MCF 10A (cell line): ENCODE measurements at regions not wholly inside any gene's neighbourhood (a gene's known extent, or its start where the extent isn't known, plus 50 kb on each side); places are given as distances from the start of the nearest gene placed in this dataset.

ENCODE experiments used
- BruUV-seq: library from RNA; stranded (reverse); fragments of 400-500 nt; replicated peaks from 2 replicates; lab custom pipeline; 2021; lab: Mats Ljungman, UMichigan
- CTCF ChIA-PET: fragments of 300-600 bp; sonication (Branson Sonifier 250); formaldehyde crosslinking; extraction: SDS; loops from one replicate; lab custom pipeline; 2021; ENCODE audit warnings: antibody characterized with exemption, inconsistent platforms; lab: Yijun Ruan, JAX
- POLR2A ChIA-PET: fragments of 300-600, 350-650 bp; sonication (Branson Sonifier 250); formaldehyde crosslinking; extraction: SDS; loops from one replicate; lab custom pipeline; 2020; ENCODE audit warnings: antibody characterized with exemption, inconsistent platforms; lab: Yijun Ruan, JAX
- DNase-seq: peaks from one replicate; pipeline ENCODE4 v3.0.0-alpha.2; 2018; ENCODE audit not compliant: unreplicated experiment
- H3K27ac Mint-ChIP-seq: one replicate; pipeline ENCODE4 v1.8.0; 2022; ENCODE audit warnings: mild to moderate bottlenecking, low read depth, mixed read lengths; ENCODE audit not compliant: unreplicated experiment
- H3K27me3 Mint-ChIP-seq: one replicate; pipeline ENCODE4 v1.8.0; 2022; ENCODE audit warnings: mixed read lengths; ENCODE audit not compliant: insufficient read depth, unreplicated experiment
- H3K36me3 Mint-ChIP-seq: one replicate; pipeline ENCODE4 v1.8.0; 2022; ENCODE audit warnings: mild to moderate bottlenecking, moderate library complexity, mixed read lengths; ENCODE audit not compliant: insufficient read depth, unreplicated experiment
- H3K4me1 Mint-ChIP-seq: one replicate; pipeline ENCODE4 v1.8.0; 2022; ENCODE audit warnings: mixed read lengths; ENCODE audit not compliant: insufficient read depth, unreplicated experiment
- H3K4me3 Mint-ChIP-seq: one replicate; pipeline ENCODE4 v1.8.0; 2022; ENCODE audit warnings: mild to moderate bottlenecking, moderate library complexity, mixed read lengths; ENCODE audit not compliant: unreplicated experiment
- H3K9me3 Mint-ChIP-seq: one replicate; pipeline ENCODE4 v1.8.0; 2022; ENCODE audit warnings: mixed read lengths; ENCODE audit not compliant: unreplicated experiment
- CTCF ChIP-seq: fragments of 200-600 bp; IDR thresholded peaks from one replicate; pipeline ENCODE4 v1.8.0; 2022; ENCODE audit warnings: antibody characterized with exemption, mild to moderate bottlenecking; ENCODE audit not compliant: unreplicated experiment
- intact Hi-C: fragments of 100-400 bp; cut with micrococcal nuclease; formaldehyde crosslinking; loops from 2 replicates; pipeline ENCODE4 v1.14.1; 2022

GRCh38 chr7:26608402-26608801 is 256.0 kb downstream of the SKAP2 start:
- Mint-ChIP-seq H3K27ac (no peak overlapping the region), H3K36me3 (no peaks in the 10 kb centered on the region), H3K4me1 (peaks cover 7% of the 10 kb centered on the region), H3K9me3 (peaks cover 8% of the 10 kb centered on the region), H3K27me3 (no peaks in the 10 kb centered on the region), H3K4me3 (no peak overlapping the region)
- CTCF ChIA-PET, result interaction anchor here (0.6 to 0.8 kb wide), 2 partner anchors 58 to 140 kb away, joined by 3 read pairs; no protein-coding TSS in a partner anchor
- TF ChIP-seq CTCF, result no peak
- BruUV-seq, result no TSS peak
- intact Hi-C loops, result no loop called here
- peak; percentile 5 for DNase-seq
- POLR2A ChIA-PET, result no interaction called here

GRCh38 chr7:26609082-26609481 is 255.3 kb downstream of the SKAP2 start:
- peaks cover under 1% of the 10 kb centered on the region for H3K4me1 Mint-ChIP-seq
- no peak overlapping the region for H3K4me3 Mint-ChIP-seq
- no peaks in the 10 kb centered on the region for H3K36me3 Mint-ChIP-seq
- intact Hi-C loops, result no loop called here
- ChIA-PET CTCF (interaction anchor here (0.8 kb wide), 1 partner anchor 141 kb away, joined by 3 read pairs; no protein-coding TSS in a partner anchor), POLR2A (no interaction called here)
- peaks cover 12% of the 10 kb centered on the region for H3K9me3 Mint-ChIP-seq
- no peak for DNase-seq
- H3K27ac Mint-ChIP-seq, result no peak overlapping the region
- TF ChIP-seq CTCF, result no peak
- no TSS peak for BruUV-seq
- H3K27me3 Mint-ChIP-seq, result no peaks in the 10 kb centered on the region

GRCh38 chr7:26609532-26609931 is 254.9 kb downstream of the SKAP2 start:
- no peaks in the 10 kb centered on the region for H3K4me1 Mint-ChIP-seq
- H3K36me3 Mint-ChIP-seq, result no peaks in the 10 kb centered on the region
- no peak overlapping the region for H3K27ac Mint-ChIP-seq
- no peak for TF ChIP-seq CTCF
- intact Hi-C loops, result no loop called here
- POLR2A ChIA-PET, result no interaction called here
- H3K27me3 Mint-ChIP-seq, result no peaks in the 10 kb centered on the region
- CTCF ChIA-PET, result interaction anchor here (0.7 kb wide), 1 partner anchor 29 kb away, joined by 3 read pairs; no protein-coding TSS in a partner anchor
- DNase-seq, result no peak
- peaks cover 12% of the 10 kb centered on the region for H3K9me3 Mint-ChIP-seq
- BruUV-seq, result no TSS peak
- H3K4me3 Mint-ChIP-seq, result no peak overlapping the region

GRCh38 chr7:26612742-26613141 is 251.6 kb downstream of the SKAP2 start:
- H3K4me3 Mint-ChIP-seq, result no peak overlapping the region
- intact Hi-C loops, result no loop called here
- BruUV-seq, result no TSS peak
- H3K4me1 Mint-ChIP-seq, result peaks cover 14% of the 10 kb centered on the region
- no peaks in the 10 kb centered on the region for H3K27me3 Mint-ChIP-seq
- POLR2A ChIA-PET, result no interaction called here
- TF ChIP-seq CTCF, result no peak
- CTCF ChIA-PET, result interaction anchor here (0.6 to 0.7 kb wide), 3 partner anchors 25 to 481 kb away, joined by 3 to 4 read pairs (median 3); no protein-coding TSS in a partner anchor
- H3K9me3 Mint-ChIP-seq, result peaks cover 21% of the 10 kb centered on the region
- no peak overlapping the region for H3K27ac Mint-ChIP-seq
- DNase-seq, result peak; percentile 23
- H3K36me3 Mint-ChIP-seq, result peaks cover 4% of the 10 kb centered on the region
